HepG2 (cell line): ENCODE measurements at regions not wholly inside any gene's neighbourhood (a gene's known extent, or its start where the extent isn't known, plus 50 kb on each side); places are given as distances from the start of the nearest gene placed in this dataset.

ENCODE experiments used
- ATAC-seq: fragments of 200-7000 bp; cut with Tn5 transposase; 3 replicates; pipeline ENCODE4 v1.9.1; 2020; ENCODE audit warnings: mild to moderate bottlenecking, moderate library complexity
- BruUV-seq: library from RNA; stranded (reverse); fragments of 400-500 nt; replicated peaks from 2 replicates; lab custom pipeline; 2021; lab: Mats Ljungman, UMichigan
- CTCF ChIA-PET: fragments of 300-600 bp; formaldehyde crosslinking; extraction: SDS; loops from one replicate; lab custom pipeline; 2021; ENCODE audit warnings: low total read pairs, inconsistent platforms, low intra/inter-chr PET ratio; lab: Yijun Ruan, JAX
- POLR2A ChIA-PET: fragments of 350-600 bp; sonication (Branson Sonifier 250); formaldehyde crosslinking; loops from one replicate; lab custom pipeline; 2020; ENCODE audit warnings: antibody characterized with exemption, inconsistent platforms; lab: Yijun Ruan, JAX
- DNase-seq: peaks from one replicate; pipeline ENCODE4 v3.0.0-alpha.2; 2015; ENCODE audit warnings: low spot score
- FAIRE-seq: peaks from 3 replicates; lab custom pipeline; 2011; peaks lifted over from hg19 to GRCh38; lab: Jason Lieb, UNC
- H2AFZ ChIP-seq: one replicate; pipeline ENCODE4 v1.6.1; 2011; ENCODE audit warnings: low read length, inconsistent platforms
- H3K27ac ChIP-seq: fragments of 300-600 bp; 3 replicates; pipeline ENCODE4 v1.8.0; 2011; ENCODE audit warnings: mixed run types, mild to moderate bottlenecking, mixed read lengths, low read length, inconsistent platforms; ENCODE audit not compliant: insufficient read depth; ENCODE audit errors: extremely low read length
- H3K27me3 ChIP-seq, 2 experiments: fragments of 200-600 bp in 1 of 2; 2 replicates in 1 of 2; 3 replicates in 1 of 2; pipeline versions ENCODE4 v1.6.0 to v1.8.0; 2011; ENCODE audit warnings: low read length in 2 of 2, mild to moderate bottlenecking in 2 of 2, moderate library complexity in 2 of 2, inconsistent platforms in 1 of 2; ENCODE audit not compliant: insufficient read depth in 2 of 2, control insufficient read depth in 1 of 2
- H3K36me3 ChIP-seq, 2 experiments: fragments of 200-600 bp in 1 of 2; replicated peaks in 1 of 2; 2 replicates in 1 of 2; 3 replicates in 1 of 2; pipeline versions ENCODE4 v1.5.1 to v1.8.0; 2011; ENCODE audit warnings: low read length in 2 of 2, inconsistent platforms in 1 of 2; ENCODE audit not compliant: insufficient read depth in 2 of 2, control insufficient read depth in 1 of 2
- H3K4me1 ChIP-seq: 2 replicates; pipeline ENCODE4 v1.5.1; 2012; ENCODE audit warnings: low read length, inconsistent platforms; ENCODE audit not compliant: insufficient read depth
- H3K4me2 ChIP-seq: 2 replicates; pipeline ENCODE4 v1.6.0; 2011; ENCODE audit warnings: low read depth, low read length, inconsistent platforms
- H3K4me3 ChIP-seq, 3 experiments: fragments of 200-600 bp in 1 of 3; sonication (generic), shearing (Covaris generic) in 1 of 3; replicated peaks in 1 of 3; 2 replicates each; pipeline ENCODE4 v1.5.1; 2011 to 2016; ENCODE audit warnings: low read length in 3 of 3, inconsistent platforms in 2 of 3, low read depth in 2 of 3, mild to moderate bottlenecking in 2 of 3, control low read depth in 1 of 3, mixed read lengths in 1 of 3; ENCODE audit not compliant: insufficient read depth in 1 of 3
- H3K79me2 ChIP-seq: one replicate; pipeline ENCODE4 v1.6.1; 2011; ENCODE audit warnings: low read length, inconsistent platforms; ENCODE audit not compliant: insufficient read depth
- H3K9ac ChIP-seq: 2 replicates; pipeline ENCODE4 v1.6.0; 2011; ENCODE audit warnings: mild to moderate bottlenecking, low read depth, low read length, inconsistent platforms; ENCODE audit not compliant: insufficient read depth
- H3K9me3 ChIP-seq: 2 replicates; pipeline ENCODE4 v1.5.1; 2012; ENCODE audit warnings: mild to moderate bottlenecking, low read length
- H4K20me1 ChIP-seq: 2 replicates; pipeline ENCODE4 v1.6.0; 2011; ENCODE audit warnings: inconsistent platforms, mild to moderate bottlenecking, low read length, moderate library complexity; ENCODE audit not compliant: insufficient read depth
- CREB1 ChIP-seq, 2 experiments: fragments of 450-650 bp in 1 of 2; IDR thresholded peaks; 2 replicates each; pipeline ENCODE4 v1.6.1; 2016 to 2017; ENCODE audit warnings: control low read depth in 1 of 2, mild to moderate bottlenecking in 1 of 2, missing compliant biosample characterization in 1 of 2, missing genetic modification characterization in 1 of 2
- HNRNPK ChIP-seq: fragments of 200-400 bp; formaldehyde crosslinking; IDR thresholded peaks from 2 replicates; pipeline ENCODE4 v1.6.1; 2018; ENCODE audit warnings: low read length, low read depth, moderate library complexity, mild to moderate bottlenecking; ENCODE audit not compliant: poor library complexity, severe bottlenecking
- MZF1 ChIP-seq: sonication (generic); formaldehyde crosslinking; IDR thresholded peaks from 2 replicates; pipeline ENCODE4 v1.8.1; 2023; ENCODE audit warnings: mild to moderate bottlenecking, missing genetic modification reagents, borderline replicate concordance
- PCBP1 ChIP-seq: fragments of 200-400 bp; formaldehyde crosslinking; IDR thresholded peaks from 2 replicates; pipeline ENCODE4 v1.6.1; 2017; ENCODE audit warnings: mild to moderate bottlenecking, low read depth, low read length, borderline replicate concordance
- PHF5A ChIP-seq: IDR thresholded peaks from one replicate; pipeline ENCODE4 v1.6.1; 2018; ENCODE audit warnings: low read depth, missing genetic modification reagents; ENCODE audit not compliant: unreplicated experiment
- TEAD2 ChIP-seq: sonication (generic); formaldehyde crosslinking; IDR thresholded peaks from 2 replicates; pipeline ENCODE4 v1.9.0; 2021; ENCODE audit warnings: missing genetic modification reagents
- ZNF20 ChIP-seq: sonication (generic); formaldehyde crosslinking; IDR thresholded peaks from 2 replicates; pipeline ENCODE4 v1.4.0; 2020; ENCODE audit warnings: mild to moderate bottlenecking, moderate library complexity, missing genetic modification reagents
- ZNF430 ChIP-seq: sonication (generic); formaldehyde crosslinking; IDR thresholded peaks from 2 replicates; pipeline ENCODE4 v1.9.0; 2021; ENCODE audit warnings: mild to moderate bottlenecking, missing genetic modification reagents
- ZNF441 ChIP-seq: sonication (generic); formaldehyde crosslinking; IDR thresholded peaks from 2 replicates; pipeline ENCODE4 v1.7.0; 2021; ENCODE audit warnings: missing genetic modification reagents, borderline replicate concordance
- ZNF850 ChIP-seq: sonication (generic); formaldehyde crosslinking; conservative IDR thresholded peaks from 2 replicates; pipeline ENCODE4 v1.9.0; 2021; ENCODE audit warnings: mild to moderate bottlenecking, missing genetic modification reagents
- WGBS: methylation state at CpG from one replicate; pipeline ENCODE4 v1.1.6; 2017; ENCODE audit warnings: low lambda C conversion rate; 5-methylcytosine and 5-hydroxymethylcytosine counted together
- in situ Hi-C: cut with HindIII; loops from 2 replicates; pipeline ENCODE4 v1.10.0; 2017; ENCODE audit warnings: low pct_unique_long_range_greater_than_20kb; ENCODE audit not compliant: extremely low pct_ligation_motif_present
- intact Hi-C: fragments of 100-400 bp; cut with micrococcal nuclease; formaldehyde crosslinking; loops from one replicate; pipeline ENCODE4 v1.10.0; 2022; ENCODE audit not compliant: unreplicated experiment
- TF ChIP-seq, protein P1 (sequence below): sonication (generic); formaldehyde crosslinking; IDR thresholded peaks from 2 replicates; pipeline ENCODE4 v1.4.0; 2020; ENCODE audit warnings: low read depth, mild to moderate bottlenecking, missing genetic modification reagents
- TF ChIP-seq, protein P2 (sequence below): sonication (generic); formaldehyde crosslinking; IDR thresholded peaks from 2 replicates; pipeline ENCODE4 v1.8.1; 2023; ENCODE audit warnings: mild to moderate bottlenecking, missing genetic modification reagents
- TF ChIP-seq, protein P3 (sequence below): sonication (generic); formaldehyde crosslinking; IDR thresholded peaks from 2 replicates; pipeline ENCODE4 v1.4.0; 2020; ENCODE audit warnings: missing genetic modification reagents, borderline replicate concordance
- TF ChIP-seq, protein P4 (sequence below): conservative IDR thresholded peaks from 2 replicates; pipeline ENCODE4 v1.6.1; 2018; ENCODE audit warnings: missing genetic modification reagents

DNA sequence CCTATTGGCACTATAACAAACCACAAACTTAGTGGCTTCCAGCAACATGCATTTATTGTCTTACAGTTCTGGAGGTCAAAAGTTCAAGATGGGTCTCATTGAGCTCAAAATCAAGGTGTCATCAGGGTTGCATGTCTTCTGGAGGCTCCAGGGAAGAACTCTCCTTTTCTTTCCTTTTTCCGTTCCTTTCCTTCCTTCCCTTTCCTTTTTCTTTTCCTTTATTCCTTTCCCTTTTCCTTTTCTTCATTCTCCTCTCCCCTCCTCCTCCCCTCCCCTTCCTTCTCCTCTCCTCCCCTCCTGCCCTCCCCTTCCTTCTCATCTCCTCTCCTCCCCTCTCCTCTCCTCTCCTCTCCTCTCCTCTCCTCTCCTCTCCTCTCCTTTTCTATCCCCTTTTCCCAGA is 460.2 kb upstream of the CDH4 start:
- in situ Hi-C loops = no loop called here
- no TSS peak for BruUV-seq
- no peaks in the 10 kb centered on the region for H3K79me2 ChIP-seq
- intact Hi-C loops = no loop called here
- ChIA-PET CTCF (no interaction called here), POLR2A (no interaction called here)
- no peaks in the 10 kb centered on the region for H3K4me1 ChIP-seq
- no peaks in the 10 kb centered on the region for H4K20me1 ChIP-seq
- no peak overlapping the region for H3K4me2 ChIP-seq
- peaks cover 33% of the 10 kb centered on the region for H3K9me3 ChIP-seq
- no peaks in the 10 kb centered on the region for H3K36me3 ChIP-seq
- ATAC-seq = no peak
- no peak overlapping the region for H2AFZ ChIP-seq
- WGBS = 20% methylated on average over 1 of the region's 1 CpG
- H3K27me3 ChIP-seq = no peaks in the 10 kb centered on the region
- no peak overlapping the region for H3K4me3 ChIP-seq
- H3K9ac ChIP-seq = no peak overlapping the region
- no peak for FAIRE-seq
- TF ChIP-seq ZNF430 (CRISPR knock-in tag) (no peak), PCBP1 (0 out of 2 replicates have a peak, but pooled peaks have one; percentile 58), TEAD2 (no peak), HNRNPK (peak; percentile 77)
- TF ChIP-seq, protein P1, sequence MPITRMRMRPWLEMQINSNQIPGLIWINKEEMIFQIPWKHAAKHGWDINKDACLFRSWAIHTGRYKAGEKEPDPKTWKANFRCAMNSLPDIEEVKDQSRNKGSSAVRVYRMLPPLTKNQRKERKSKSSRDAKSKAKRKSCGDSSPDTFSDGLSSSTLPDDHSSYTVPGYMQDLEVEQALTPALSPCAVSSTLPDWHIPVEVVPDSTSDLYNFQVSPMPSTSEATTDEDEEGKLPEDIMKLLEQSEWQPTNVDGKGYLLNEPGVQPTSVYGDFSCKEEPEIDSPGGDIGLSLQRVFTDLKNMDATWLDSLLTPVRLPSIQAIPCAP (CRISPR knock-in tag) = no peak
- DNase-seq = no peak
- H3K27ac ChIP-seq = no peak overlapping the region

DNA sequence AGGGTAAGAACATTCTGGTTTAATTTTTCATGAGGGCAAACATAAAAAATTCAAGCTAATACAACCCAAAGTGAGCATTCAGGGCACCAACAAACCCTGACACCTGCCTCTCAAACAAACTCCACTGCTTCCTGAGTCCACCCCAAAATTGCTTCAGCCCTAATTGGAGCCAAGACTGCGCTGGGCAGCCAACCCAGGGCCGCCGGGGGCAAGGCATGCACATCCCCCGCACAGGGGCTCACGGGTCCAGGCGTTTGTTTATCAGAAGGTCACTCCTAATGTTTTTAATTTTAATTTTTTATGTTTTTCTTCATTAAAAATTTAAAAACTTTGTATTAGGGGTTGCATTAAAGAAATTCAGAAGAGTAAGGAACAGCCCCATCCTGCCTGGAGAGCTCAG is 459.1 kb upstream of the CDH4 start:
- Histone ChIP-seq H3K27me3 (no peaks in the 10 kb centered on the region; a peak in 1 of 5 replicates), H3K9me3 (peaks cover 44% of the 10 kb centered on the region), H3K27ac (no peak overlapping the region), H3K4me2 (no peak overlapping the region), H3K9ac (no peak overlapping the region), H3K79me2 (no peaks in the 10 kb centered on the region), H3K4me3 (no peak overlapping the region), H2AFZ (no peak overlapping the region), H3K4me1 (no peaks in the 10 kb centered on the region), H4K20me1 (no peaks in the 10 kb centered on the region), H3K36me3 (no peaks in the 10 kb centered on the region)
- CTCF ChIA-PET = no interaction called here
- in situ Hi-C loops (no loop called here), intact Hi-C loops (no loop called here)
- no peak for ATAC-seq
- no peak for DNase-seq
- WGBS = 2% methylated on average over 6 of the region's 6 CpGs
- BruUV-seq = no TSS peak
- POLR2A ChIA-PET = no interaction called here
- no peak for FAIRE-seq
- TF ChIP-seq, protein P2, sequence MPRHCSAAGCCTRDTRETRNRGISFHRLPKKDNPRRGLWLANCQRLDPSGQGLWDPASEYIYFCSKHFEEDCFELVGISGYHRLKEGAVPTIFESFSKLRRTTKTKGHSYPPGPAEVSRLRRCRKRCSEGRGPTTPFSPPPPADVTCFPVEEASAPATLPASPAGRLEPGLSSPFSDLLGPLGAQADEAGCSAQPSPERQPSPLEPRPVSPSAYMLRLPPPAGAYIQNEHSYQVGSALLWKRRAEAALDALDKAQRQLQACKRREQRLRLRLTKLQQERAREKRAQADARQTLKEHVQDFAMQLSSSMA (CRISPR knock-in tag) = no peak
- no peak for TF ChIP-seq ZNF20 (CRISPR knock-in tag)
- TF ChIP-seq ZNF441 (CRISPR knock-in tag) = no peak
- TF ChIP-seq, protein P3, sequence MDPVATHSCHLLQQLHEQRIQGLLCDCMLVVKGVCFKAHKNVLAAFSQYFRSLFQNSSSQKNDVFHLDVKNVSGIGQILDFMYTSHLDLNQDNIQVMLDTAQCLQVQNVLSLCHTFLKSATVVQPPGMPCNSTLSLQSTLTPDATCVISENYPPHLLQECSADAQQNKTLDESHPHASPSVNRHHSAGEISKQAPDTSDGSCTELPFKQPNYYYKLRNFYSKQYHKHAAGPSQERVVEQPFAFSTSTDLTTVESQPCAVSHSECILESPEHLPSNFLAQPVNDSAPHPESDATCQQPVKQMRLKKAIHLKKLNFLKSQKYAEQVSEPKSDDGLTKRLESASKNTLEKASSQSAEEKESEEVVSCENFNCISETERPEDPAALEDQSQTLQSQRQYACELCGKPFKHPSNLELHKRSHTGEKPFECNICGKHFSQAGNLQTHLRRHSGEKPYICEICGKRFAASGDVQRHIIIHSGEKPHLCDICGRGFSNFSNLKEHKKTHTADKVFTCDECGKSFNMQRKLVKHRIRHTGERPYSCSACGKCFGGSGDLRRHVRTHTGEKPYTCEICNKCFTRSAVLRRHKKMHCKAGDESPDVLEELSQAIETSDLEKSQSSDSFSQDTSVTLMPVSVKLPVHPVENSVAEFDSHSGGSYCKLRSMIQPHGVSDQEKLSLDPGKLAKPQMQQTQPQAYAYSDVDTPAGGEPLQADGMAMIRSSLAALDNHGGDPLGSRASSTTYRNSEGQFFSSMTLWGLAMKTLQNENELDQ = no peak
- TF ChIP-seq PHF5A (CRISPR knock-in tag) = no peak
- TF ChIP-seq, protein P4, sequence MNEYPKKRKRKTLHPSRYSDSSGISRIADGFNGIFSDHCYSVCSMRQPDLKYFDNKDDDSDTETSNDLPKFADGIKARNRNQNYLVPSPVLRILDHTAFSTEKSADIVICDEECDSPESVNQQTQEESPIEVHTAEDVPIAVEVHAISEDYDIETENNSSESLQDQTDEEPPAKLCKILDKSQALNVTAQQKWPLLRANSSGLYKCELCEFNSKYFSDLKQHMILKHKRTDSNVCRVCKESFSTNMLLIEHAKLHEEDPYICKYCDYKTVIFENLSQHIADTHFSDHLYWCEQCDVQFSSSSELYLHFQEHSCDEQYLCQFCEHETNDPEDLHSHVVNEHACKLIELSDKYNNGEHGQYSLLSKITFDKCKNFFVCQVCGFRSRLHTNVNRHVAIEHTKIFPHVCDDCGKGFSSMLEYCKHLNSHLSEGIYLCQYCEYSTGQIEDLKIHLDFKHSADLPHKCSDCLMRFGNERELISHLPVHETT (CRISPR knock-in tag) = no peak
- TF ChIP-seq ZNF850 (CRISPR knock-in tag) = no peak
- no peak for TF ChIP-seq MZF1 (CRISPR knock-in tag)
- TF ChIP-seq CREB1 (IDR thresholded peaks at IDR 0.05) = no peak
- no peak for TF ChIP-seq CREB1 (CRISPR knock-in tag; IDR thresholded peaks at IDR 0.05)
